Muscle layer of duodenum (tissue), 2 donors: ENCODE measurements at regions not wholly inside any gene's neighbourhood (a gene's known extent, or its start where the extent isn't known, plus 50 kb on each side); places are given as distances from the start of the nearest gene placed in this dataset.

Experiments used
- H3K27ac ChIP-seq: one replicate; pipeline ENCODE4 v1.7.0; 2013; ENCODE audit warnings: mild to moderate bottlenecking, low read length
- H3K27me3 ChIP-seq: one replicate; pipeline ENCODE4 v1.7.0; 2013; ENCODE audit warnings: low read depth, mild to moderate bottlenecking, control low read depth, low read length
- H3K36me3 ChIP-seq, 2 donors: one replicate each; pipeline ENCODE4 v1.7.0; 2013; ENCODE audit warnings: low read length in 2 of 2, control low read depth in 1 of 2, mild to moderate bottlenecking in 1 of 2; ENCODE audit not compliant: insufficient read depth in 2 of 2, control insufficient read depth in 1 of 2
- H3K4me1 ChIP-seq, 2 donors: one replicate each; pipeline ENCODE4 v1.7.0; 2013; ENCODE audit warnings: low read length in 2 of 2, mild to moderate bottlenecking in 2 of 2, control low read depth in 1 of 2, moderate library complexity in 1 of 2; ENCODE audit not compliant: insufficient read depth in 2 of 2, control insufficient read depth in 1 of 2
- H3K4me3 ChIP-seq, 2 donors: one replicate each; pipeline ENCODE4 v1.7.0; 2013; ENCODE audit warnings: low read length in 2 of 2, low read depth in 1 of 2, mild to moderate bottlenecking in 1 of 2
- H3K9me3 ChIP-seq, 2 donors: one replicate each; pipeline ENCODE4 v1.7.0; 2013; ENCODE audit warnings: low read length in 2 of 2, control low read depth in 1 of 2, mild to moderate bottlenecking in 1 of 2; ENCODE audit not compliant: control insufficient read depth in 1 of 2
- donor health status: healthy.

DNA sequence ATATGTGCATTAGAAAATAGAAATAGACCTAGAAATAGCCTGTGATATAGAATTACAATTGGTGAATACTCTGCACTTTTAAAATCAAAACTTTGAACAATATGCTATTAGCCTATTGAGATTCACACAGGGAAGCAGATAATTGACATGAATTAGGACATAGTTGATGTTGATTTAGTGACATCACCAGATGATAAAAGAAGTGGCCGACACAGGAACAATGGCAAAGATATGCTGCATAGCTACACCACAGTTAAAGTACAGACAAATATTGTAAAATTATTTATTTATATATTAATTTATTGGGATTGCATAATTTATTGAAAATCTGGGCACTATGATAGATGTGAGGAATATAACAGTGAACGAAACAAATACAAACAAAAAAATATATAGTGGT, 261.5 kb upstream of the CCNH start:
- H3K4me3 ChIP-seq = no peak overlapping the region
- no peaks in the 10 kb centered on the region for H3K27me3 ChIP-seq
- no peaks in the 10 kb centered on the region for H3K9me3 ChIP-seq
- H3K36me3 ChIP-seq = no peaks in the 10 kb centered on the region
- no peaks in the 10 kb centered on the region for H3K4me1 ChIP-seq
- no peak overlapping the region for H3K27ac ChIP-seq

DNA sequence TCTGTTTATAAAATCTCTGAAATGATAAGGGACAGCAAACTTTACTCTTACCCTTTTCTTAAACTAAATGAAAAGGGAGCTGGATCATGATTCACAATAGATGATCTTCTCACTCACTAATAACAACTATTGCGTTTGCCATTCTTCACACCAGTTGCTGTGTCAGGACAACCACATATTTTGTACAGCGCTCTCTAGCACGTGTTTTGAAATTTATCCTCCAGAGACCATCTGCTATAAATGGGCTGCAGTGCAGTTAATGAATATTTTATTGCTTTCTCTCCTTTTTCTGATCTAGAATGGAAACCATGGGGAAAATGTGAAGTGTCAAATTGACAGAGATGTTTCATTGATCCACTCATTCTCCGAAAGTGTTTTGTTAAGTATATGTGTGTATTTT, 258.4 kb upstream of the CCNH start:
- Histone ChIP-seq H3K27ac (no peak overlapping the region), H3K36me3 (no peaks in the 10 kb centered on the region)

DNA sequence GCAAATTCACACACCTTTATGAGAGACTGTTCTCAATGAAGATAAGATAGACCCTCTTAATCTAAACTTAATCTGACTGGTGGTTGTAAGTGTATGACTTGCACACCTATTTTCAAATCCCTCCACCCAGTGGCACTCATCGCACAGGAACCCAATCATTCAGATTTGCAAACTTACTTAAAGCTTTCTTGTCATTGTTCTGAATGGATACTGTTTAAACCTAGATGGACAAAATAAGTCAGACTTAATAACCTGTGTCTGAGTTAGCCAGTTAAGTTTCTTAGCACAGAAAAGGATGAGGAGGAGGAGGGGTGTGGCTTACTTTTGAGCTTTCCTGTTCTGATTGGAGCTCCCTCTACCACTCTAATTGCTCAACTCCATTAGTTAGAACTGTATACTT, 252.4 kb upstream of the CCNH start:
- Histone ChIP-seq H3K27ac (no peak overlapping the region), H3K4me1 (no peaks in the 10 kb centered on the region), H3K36me3 (no peaks in the 10 kb centered on the region), H3K4me3 (no peak overlapping the region), H3K9me3 (no peaks in the 10 kb centered on the region), H3K27me3 (no peaks in the 10 kb centered on the region)

More for the DNA sequence above, 258.4 kb upstream of the CCNH start:
- H3K9me3 ChIP-seq = no peaks in the 10 kb centered on the region
- H3K4me1 ChIP-seq = no peaks in the 10 kb centered on the region
- H3K4me3 ChIP-seq = no peak overlapping the region
- H3K27me3 ChIP-seq = no peaks in the 10 kb centered on the region

DNA sequence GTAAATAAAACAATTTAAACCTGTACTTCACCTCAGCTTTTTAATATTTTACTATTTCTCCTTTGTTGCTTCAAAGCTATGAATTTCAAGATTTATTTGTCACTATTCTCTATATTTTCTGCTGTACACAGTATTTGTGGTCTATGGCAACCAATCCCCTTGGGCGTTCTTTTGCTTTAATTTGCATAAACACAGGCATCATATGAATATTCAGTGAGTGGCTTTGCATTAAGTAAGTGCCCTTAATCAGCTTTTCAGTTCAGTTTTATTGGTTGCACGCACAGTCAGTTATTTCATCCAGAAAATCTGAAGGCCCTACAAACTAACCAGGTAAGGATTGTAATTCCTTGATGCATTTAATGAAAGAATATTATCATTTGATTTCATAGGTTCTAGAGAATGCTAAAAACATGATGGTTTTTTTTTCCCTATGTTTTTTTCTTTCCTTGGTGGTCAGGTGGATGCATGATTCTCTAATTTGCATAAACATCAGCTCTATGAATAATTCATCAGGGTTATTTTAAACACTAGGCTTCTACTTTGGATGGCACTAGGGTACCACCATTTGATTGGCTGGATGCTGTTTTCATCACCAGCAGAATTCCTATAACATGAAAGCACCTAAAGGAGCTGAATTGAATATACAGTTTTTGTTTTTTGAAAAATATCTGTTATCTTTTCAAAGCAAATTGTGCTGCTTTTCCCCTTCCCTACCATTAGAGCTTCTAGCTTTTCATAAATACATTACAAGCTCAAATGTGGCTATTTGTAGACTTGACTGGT, 249.2 kb upstream of the CCNH start:
- Histone ChIP-seq H3K27me3 (no peaks in the 10 kb centered on the region), H3K27ac (no peak overlapping the region), H3K4me1 (no peaks in the 10 kb centered on the region), H3K36me3 (no peaks in the 10 kb centered on the region), H3K4me3 (no peak overlapping the region), H3K9me3 (no peaks in the 10 kb centered on the region)

DNA sequence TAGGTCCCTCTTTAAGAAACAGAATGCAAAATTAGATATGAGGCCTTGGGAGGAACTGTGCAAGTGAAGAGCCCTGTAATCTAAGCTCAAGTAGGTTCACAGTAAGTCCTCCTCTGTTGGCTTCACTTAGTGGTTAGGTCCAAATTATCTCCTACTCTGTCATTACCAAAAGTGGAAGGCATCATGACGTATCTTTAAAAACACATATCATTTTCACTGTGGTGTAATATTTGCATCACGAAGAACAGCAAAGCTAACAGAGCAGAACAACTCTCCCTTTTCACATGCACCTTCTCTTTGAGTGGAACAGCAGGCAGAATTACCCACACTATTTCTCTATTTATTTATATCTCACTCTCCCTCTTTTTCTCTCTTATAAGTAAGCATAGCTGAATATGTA, 240.5 kb upstream of the CCNH start:
- H3K36me3 ChIP-seq = no peaks in the 10 kb centered on the region
- H3K27ac ChIP-seq = no peak overlapping the region

DNA sequence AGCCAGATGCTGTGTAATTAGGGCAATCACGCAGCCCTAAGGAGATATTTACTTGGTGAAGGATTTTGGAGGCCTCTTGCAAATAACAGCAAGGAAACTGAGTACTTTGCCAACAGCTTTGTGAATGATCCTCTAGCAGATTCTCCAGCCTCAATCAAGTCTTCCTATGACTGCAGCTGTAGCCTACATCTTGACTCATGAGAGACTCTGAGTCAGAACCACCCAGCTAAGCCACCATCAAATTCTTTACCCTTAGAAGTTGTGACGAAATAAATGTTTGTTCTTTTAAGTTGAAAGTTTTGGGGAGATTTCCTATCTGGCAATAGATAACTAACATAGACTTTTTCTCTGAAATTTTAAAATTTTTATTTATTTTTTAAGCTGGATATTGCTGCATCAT, 237.6 kb upstream of the CCNH start:
- H3K9me3 ChIP-seq = no peaks in the 10 kb centered on the region
- H3K27ac ChIP-seq = no peak overlapping the region
- no peaks in the 10 kb centered on the region for H3K27me3 ChIP-seq
- no peak overlapping the region for H3K4me3 ChIP-seq
- no peaks in the 10 kb centered on the region for H3K36me3 ChIP-seq
- H3K4me1 ChIP-seq = no peaks in the 10 kb centered on the region

More for the DNA sequence above, 240.5 kb upstream of the CCNH start:
- no peaks in the 10 kb centered on the region for H3K27me3 ChIP-seq
- no peak overlapping the region for H3K4me3 ChIP-seq
- H3K4me1 ChIP-seq = no peaks in the 10 kb centered on the region
- no peaks in the 10 kb centered on the region for H3K9me3 ChIP-seq

DNA sequence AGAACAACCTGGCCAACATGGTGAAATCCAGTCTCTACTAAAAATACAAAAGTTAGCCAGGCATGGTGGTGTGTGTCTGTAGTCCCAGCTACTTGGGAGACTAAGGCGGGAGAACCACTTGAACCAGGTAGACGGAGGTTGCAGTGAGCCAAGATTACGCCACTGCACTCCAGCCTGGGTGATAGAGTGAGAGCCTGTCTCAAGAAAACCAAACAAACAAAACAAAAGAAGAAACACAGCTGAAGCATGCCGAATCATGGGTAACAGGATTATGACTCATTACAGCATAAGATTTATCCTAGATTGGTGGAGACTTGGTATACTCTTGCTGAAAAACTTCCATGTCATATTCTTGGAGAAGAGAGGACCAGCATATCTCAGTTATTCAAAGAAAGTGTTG, 236.7 kb upstream of the CCNH start:
- Histone ChIP-seq H3K27me3 (no peaks in the 10 kb centered on the region), H3K36me3 (no peaks in the 10 kb centered on the region), H3K9me3 (no peaks in the 10 kb centered on the region), H3K4me3 (no peak overlapping the region), H3K4me1 (no peaks in the 10 kb centered on the region), H3K27ac (no peak overlapping the region)

DNA sequence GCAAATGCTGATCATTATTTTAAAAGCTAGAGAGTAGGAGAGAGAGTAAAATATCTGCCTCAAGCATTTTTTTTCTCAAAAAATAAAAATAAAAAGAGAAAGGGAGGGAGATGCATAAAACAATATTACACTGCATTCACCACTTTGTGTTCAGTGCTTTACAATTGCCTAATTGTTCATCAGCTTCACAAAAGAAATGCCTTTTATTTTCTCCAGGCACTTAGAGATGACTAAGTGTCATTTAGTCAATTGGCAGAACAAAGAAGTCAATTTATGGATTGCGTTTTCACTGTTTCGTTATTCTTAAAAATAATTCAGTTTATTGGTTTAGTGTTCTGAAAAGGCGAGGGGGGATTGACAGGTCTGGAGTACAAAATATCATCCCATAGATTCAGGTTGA, 232.5 kb upstream of the CCNH start:
- H3K27ac ChIP-seq = no peak overlapping the region
- no peaks in the 10 kb centered on the region for H3K36me3 ChIP-seq
- no peak overlapping the region for H3K4me3 ChIP-seq
- H3K9me3 ChIP-seq = no peaks in the 10 kb centered on the region
- no peaks in the 10 kb centered on the region for H3K4me1 ChIP-seq
- no peaks in the 10 kb centered on the region for H3K27me3 ChIP-seq

DNA sequence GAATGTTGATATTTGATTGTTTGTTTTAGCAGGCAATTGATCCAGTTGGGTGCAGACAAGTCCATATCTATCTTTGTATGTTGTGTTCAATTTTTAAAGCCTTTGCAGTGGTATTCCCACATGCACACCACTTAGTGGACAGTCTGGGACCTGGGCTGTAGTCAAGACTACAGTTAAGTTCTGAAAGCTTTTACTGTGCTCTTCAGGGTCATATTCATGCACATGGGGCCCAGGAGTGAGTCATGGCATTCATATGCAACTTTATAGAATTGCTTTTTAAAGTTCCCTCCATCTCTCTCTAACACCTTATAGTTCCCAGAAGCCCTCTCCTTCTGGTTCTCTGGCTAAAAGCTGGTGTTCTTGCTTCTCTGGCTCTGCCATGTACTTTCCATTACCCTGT, 228.2 kb upstream of the CCNH start:
- Histone ChIP-seq H3K4me1 (no peaks in the 10 kb centered on the region), H3K27ac (no peak overlapping the region), H3K4me3 (no peak overlapping the region), H3K27me3 (no peaks in the 10 kb centered on the region), H3K36me3 (no peaks in the 10 kb centered on the region), H3K9me3 (no peaks in the 10 kb centered on the region)

DNA sequence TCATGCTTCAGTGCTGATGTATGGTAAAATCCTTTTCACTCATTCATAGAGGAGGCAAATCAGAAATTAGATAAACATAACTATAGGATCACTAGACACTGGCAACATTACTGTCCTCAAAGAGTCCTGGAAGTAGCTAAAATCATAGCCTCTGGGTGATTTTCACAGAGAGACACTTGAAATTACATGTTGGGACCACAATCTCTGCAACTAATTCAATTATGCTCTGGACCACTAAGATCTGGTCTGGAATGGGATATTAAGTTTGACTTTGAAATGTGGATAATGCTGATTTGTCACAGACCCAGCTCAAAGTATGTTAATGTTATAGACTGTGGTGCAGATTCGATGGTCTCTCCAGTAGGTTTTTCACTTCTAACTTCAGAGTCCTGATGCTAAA, 214.6 kb upstream of the CCNH start:
- H3K4me1 ChIP-seq = no peaks in the 10 kb centered on the region
- H3K4me3 ChIP-seq = no peak overlapping the region
- H3K9me3 ChIP-seq = no peaks in the 10 kb centered on the region
- no peaks in the 10 kb centered on the region for H3K27me3 ChIP-seq
- H3K27ac ChIP-seq = no peak overlapping the region
- no peaks in the 10 kb centered on the region for H3K36me3 ChIP-seq

DNA sequence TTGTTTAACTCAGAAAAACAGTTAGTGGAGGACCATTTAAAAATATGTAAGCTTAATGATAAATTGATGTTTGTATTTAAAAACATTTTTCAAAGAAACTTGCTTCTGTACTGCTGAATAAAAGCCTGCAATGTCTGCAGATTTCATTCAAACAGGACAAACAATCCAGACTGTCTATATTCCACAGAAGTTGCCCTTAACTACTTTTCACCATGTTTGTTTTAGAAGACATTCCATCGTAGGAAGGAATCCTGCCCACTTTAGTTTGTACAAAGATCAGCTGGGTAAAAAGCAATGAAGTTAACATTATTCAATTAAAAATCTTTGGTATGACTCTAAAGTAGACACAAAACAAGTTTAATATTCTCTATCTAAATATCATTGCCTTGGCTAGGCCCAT, 195.7 kb upstream of the CCNH start:
- H3K4me3 ChIP-seq = no peak overlapping the region
- H3K27me3 ChIP-seq = no peaks in the 10 kb centered on the region
- H3K4me1 ChIP-seq = no peaks in the 10 kb centered on the region
- no peak overlapping the region for H3K27ac ChIP-seq
- H3K9me3 ChIP-seq = no peaks in the 10 kb centered on the region
- H3K36me3 ChIP-seq = no peaks in the 10 kb centered on the region

DNA sequence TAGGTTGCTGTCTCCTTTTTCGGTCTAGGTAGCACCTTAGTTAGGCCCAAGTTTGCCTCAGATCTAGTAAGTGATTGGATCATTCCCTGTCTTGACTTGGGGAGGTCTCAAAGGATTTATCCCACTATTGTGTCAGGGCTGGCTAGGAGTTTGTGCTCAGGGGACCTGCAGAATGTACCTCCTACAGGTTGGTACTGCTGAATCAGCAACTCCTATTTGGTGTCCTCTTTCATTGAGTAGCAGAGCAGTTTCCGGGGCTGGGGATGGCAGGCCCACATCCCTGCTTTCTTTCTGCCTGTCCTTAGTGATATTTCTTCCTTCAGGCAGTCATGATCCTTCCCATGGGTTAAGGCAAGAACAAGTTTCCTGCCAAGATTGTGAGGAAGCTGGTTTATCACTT, 192.9 kb upstream of the CCNH start:
- Histone ChIP-seq H3K36me3 (no peaks in the 10 kb centered on the region), H3K9me3 (no peaks in the 10 kb centered on the region), H3K4me1 (no peaks in the 10 kb centered on the region), H3K27me3 (no peaks in the 10 kb centered on the region), H3K4me3 (no peak overlapping the region), H3K27ac (no peak overlapping the region)
